HuH-7.5 (cell line): ENCODE measurements at regions not wholly inside any gene's neighbourhood (a gene's known extent, or its start where the extent isn't known, plus 50 kb on each side); places are given as distances from the start of the nearest gene placed in this dataset.

Experiments used
- DNase-seq: peaks from one replicate; pipeline ENCODE4 v3.0.0; 2011; ENCODE audit warnings: low spot score

GRCh38 chr13:46968450-46968849 lies 71.6 kb upstream of the HTR2A start:
- no peak for DNase-seq

GRCh38 chr13:46964789-46965527 lies 68.1 kb upstream of the HTR2A start:
- DNase-seq, result no peak

- no peak for DNase-seq
Observed at GRCh38 chr13:46963904-46964303, 67.1 kb upstream of the HTR2A start.

GRCh38 chr13:46962281-46962941 lies 65.6 kb upstream of the HTR2A start:
- DNase-seq, result no peak

- DNase-seq, result no peak
Observed at GRCh38 chr13:46961719-46962118, 64.9 kb upstream of the HTR2A start.

- DNase-seq, result no peak
Observed at GRCh38 chr13:46953941-46954340, 57.1 kb upstream of the HTR2A start.

GRCh38 chr13:46953331-46953730 lies 56.5 kb upstream of the HTR2A start:
- no peak for DNase-seq

- DNase-seq, result no peak
Observed at GRCh38 chr13:46951516-46951915, 54.7 kb upstream of the HTR2A start.

GRCh38 chr13:46949211-46949610 lies 52.4 kb upstream of the HTR2A start:
- no peak for DNase-seq

- DNase-seq, result no peak
Observed at GRCh38 chr13:46948338-46948737, 51.5 kb upstream of the HTR2A start.

GRCh38 chr13:46947425-46948191 lies 50.8 kb upstream of the HTR2A start:
- no peak for DNase-seq
